IMR-90 (cell line): ENCODE measurements at regions not wholly inside any gene's neighbourhood (a gene's known extent, or its start where the extent isn't known, plus 50 kb on each side); places are given as distances from the start of the nearest gene placed in this dataset.

Source experiments
- ATAC-seq: fragments of 200-7000 bp; cut with Tn5 transposase; 2 replicates; pipeline ENCODE4 v1.9.1; 2020; ENCODE audit warnings: low read depth, mild to moderate bottlenecking, moderate library complexity
- BruUV-seq: library from RNA; stranded (reverse); fragments of 400-500 nt; replicated peaks from 2 replicates; lab custom pipeline; 2021; lab: Mats Ljungman, UMichigan
- CTCF ChIA-PET: fragments of 300-600 bp; formaldehyde crosslinking; extraction: SDS; loops from one replicate; lab custom pipeline; 2021; ENCODE audit warnings: antibody characterized with exemption; lab: Yijun Ruan, JAX
- POLR2A ChIA-PET: fragments of 300-600 bp; sonication (Branson Sonifier 250); formaldehyde crosslinking; loops from one replicate; lab custom pipeline; 2022; ENCODE audit warnings: antibody characterized with exemption; ENCODE audit not compliant: unreplicated experiment; lab: Charles Lee
- DNase-seq: peaks from one replicate; pipeline ENCODE4 v3.0.0; 2013
- H2AFZ ChIP-seq: replicated peaks from 2 replicates; pipeline ENCODE3; 2013; ENCODE audit warnings: low read length, mild to moderate bottlenecking; ENCODE audit not compliant: poor library complexity
- H2AK5ac ChIP-seq: 2 replicates; pipeline ENCODE4 v1.6.1; 2013; ENCODE audit warnings: low read depth, low read length, inconsistent platforms
- H2AK9ac ChIP-seq: replicated peaks from 2 replicates; pipeline ENCODE3; 2013; ENCODE audit warnings: mild to moderate bottlenecking, low read depth, low read length, moderate library complexity; ENCODE audit not compliant: poor library complexity
- H2BK120ac ChIP-seq: 2 replicates; pipeline ENCODE4 v1.6.1; 2013; ENCODE audit warnings: low read depth, low read length, inconsistent platforms
- H2BK15ac ChIP-seq: 3 replicates; pipeline ENCODE4 v1.6.1; 2013; ENCODE audit warnings: low read depth, low read length, inconsistent platforms
- H2BK20ac ChIP-seq: 2 replicates; pipeline ENCODE4 v1.6.1; 2013; ENCODE audit warnings: low read depth, mild to moderate bottlenecking, inconsistent platforms, low read length, moderate library complexity
- H2BK5ac ChIP-seq: 2 replicates; pipeline ENCODE4 v1.6.1; 2013; ENCODE audit warnings: mild to moderate bottlenecking, low read depth, low read length, inconsistent platforms; ENCODE audit not compliant: poor library complexity, severe bottlenecking
- H3K14ac ChIP-seq: replicated peaks from 2 replicates; pipeline ENCODE4 v1.6.1; 2013; ENCODE audit warnings: low read depth, low read length, inconsistent platforms
- H3K18ac ChIP-seq: 2 replicates; pipeline ENCODE4 v1.6.1; 2013; ENCODE audit warnings: low read depth, low read length, control low read depth
- H3K23ac ChIP-seq: 2 replicates; pipeline ENCODE4 v1.6.1; 2013; ENCODE audit warnings: low read depth, low read length, inconsistent platforms
- H3K27ac ChIP-seq: 2 replicates; pipeline ENCODE4 v1.5.1; 2013; ENCODE audit warnings: mild to moderate bottlenecking, control low read depth, low read length; ENCODE audit not compliant: insufficient read depth
- H3K27me3 ChIP-seq: 2 replicates; pipeline ENCODE4 v1.6.1; 2013; ENCODE audit warnings: low read length; ENCODE audit not compliant: control insufficient read depth, insufficient read depth
- H3K36me3 ChIP-seq: 2 replicates; pipeline ENCODE4 v1.6.1; 2013; ENCODE audit warnings: low read length, mixed read lengths; ENCODE audit not compliant: control insufficient read depth, insufficient read depth
- H3K4ac ChIP-seq: 2 replicates; pipeline ENCODE4 v1.6.1; 2013; ENCODE audit warnings: low read depth, low read length, inconsistent platforms
- H3K4me1 ChIP-seq: 2 replicates; pipeline ENCODE4 v1.6.1; 2013; ENCODE audit warnings: low read length, mixed read lengths; ENCODE audit not compliant: control insufficient read depth, insufficient read depth
- H3K4me2 ChIP-seq: 2 replicates; pipeline ENCODE4 v1.6.1; 2013; ENCODE audit warnings: low read depth, mild to moderate bottlenecking, control low read depth, low read length, moderate library complexity
- H3K4me3 ChIP-seq: 2 replicates; pipeline ENCODE4 v1.5.1; 2013; ENCODE audit warnings: low read depth, mild to moderate bottlenecking, control low read depth, low read length, moderate library complexity; ENCODE audit not compliant: insufficient read depth
- H3K56ac ChIP-seq: 2 replicates; pipeline ENCODE4 v1.6.1; 2013; ENCODE audit warnings: low read length, inconsistent platforms; ENCODE audit not compliant: insufficient read depth; ENCODE audit errors: extremely low read depth
- H3K79me1 ChIP-seq, 2 experiments: 2 replicates each; pipeline ENCODE4 v1.6.1; 2013; ENCODE audit warnings: low read length in 2 of 2, inconsistent platforms in 1 of 2, low read depth in 1 of 2
- H3K9ac ChIP-seq: 2 replicates; pipeline ENCODE4 v1.6.1; 2013; ENCODE audit warnings: low read depth, low read length, control low read depth
- H3K9me1 ChIP-seq: 2 replicates; pipeline ENCODE4 v1.6.1; 2013; ENCODE audit warnings: low read length, inconsistent platforms; ENCODE audit not compliant: insufficient read depth
- H3K9me3 ChIP-seq: 2 replicates; pipeline ENCODE4 v1.6.1; 2013; ENCODE audit warnings: low read length; ENCODE audit not compliant: control insufficient read depth, insufficient read depth
- H4K20me1 ChIP-seq: 2 replicates; pipeline ENCODE4 v1.6.1; 2013; ENCODE audit warnings: low read length, inconsistent platforms; ENCODE audit not compliant: insufficient read depth
- H4K5ac ChIP-seq: 2 replicates; pipeline ENCODE4 v1.6.1; 2013; ENCODE audit warnings: mild to moderate bottlenecking, low read depth, low read length, control low read depth
- H4K8ac ChIP-seq, 2 experiments: 2 replicates each; pipeline ENCODE4 v1.6.1; 2013; ENCODE audit warnings: low read depth in 2 of 2, low read length in 2 of 2, control low read depth in 1 of 2, inconsistent platforms in 1 of 2
- H4K91ac ChIP-seq: 2 replicates; pipeline ENCODE4 v1.6.1; 2013; ENCODE audit warnings: low read depth, low read length, inconsistent platforms; ENCODE audit not compliant: insufficient read depth
- NFE2L2 ChIP-seq: fragments of 150-350 bp; IDR thresholded peaks from 2 replicates; pipeline ENCODE4 v1.6.1; 2016; ENCODE audit warnings: low read depth, mild to moderate bottlenecking, low read length
- RAD21 ChIP-seq: IDR thresholded peaks from 2 replicates; pipeline ENCODE4 v1.6.1; 2012; ENCODE audit warnings: low read length, improper control_type of control experiment
- SMC3 ChIP-seq: fragments of 150-350 bp; IDR thresholded peaks from 2 replicates; pipeline ENCODE4 v1.6.1; 2016; ENCODE audit warnings: low read depth, mild to moderate bottlenecking, antibody characterized with exemption, low read length, moderate library complexity
- dilution Hi-C: fragments of 300-500 bp; cut with HindIII; formaldehyde crosslinking; loops from one replicate; pipeline ENCODE4 v1.14.3; 2018; ENCODE audit warnings: low sequenced_read_pairs; ENCODE audit not compliant: unreplicated experiment
- in situ Hi-C: fragments of 300-500 bp; cut with MboI; formaldehyde crosslinking; loops from 3 replicates; pipeline ENCODE4 v1.14.3; 2019; ENCODE audit warnings: low sequenced_read_pairs, inconsistent platforms, mixed read lengths
- intact Hi-C: fragments of 100-400 bp; cut with micrococcal nuclease; formaldehyde crosslinking; loops from 2 replicates; pipeline ENCODE4 v1.10.0; 2022
- TF ChIP-seq, protein P1 (sequence below): conservative IDR thresholded peaks from 2 replicates; pipeline ENCODE4 v1.5.1; 2012; ENCODE audit warnings: mild to moderate bottlenecking, low read depth, low read length, improper control_type of control experiment

DNA sequence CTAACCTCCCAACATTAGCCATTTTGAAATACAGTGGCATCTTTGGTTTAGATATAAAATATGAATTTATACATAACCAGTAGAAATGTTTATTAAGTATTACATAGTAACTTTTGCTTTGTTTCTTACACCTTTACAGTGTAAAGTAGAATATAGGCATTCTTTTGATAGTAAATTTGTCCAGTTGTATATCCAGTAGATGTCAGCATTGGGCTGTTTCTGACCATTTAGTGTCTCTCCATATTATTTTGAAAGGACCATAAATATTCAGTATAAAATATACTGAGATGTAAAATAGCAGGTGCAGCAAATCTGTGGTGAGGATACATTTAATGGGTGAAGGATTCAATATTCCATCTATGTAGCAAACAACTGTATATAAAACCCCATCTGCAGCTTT lies 115.8 kb upstream of the ZRANB2 start:
- Histone ChIP-seq H4K20me1 (no peaks in the 10 kb centered on the region), H2AFZ (no peak overlapping the region), H3K27ac (no peak overlapping the region), H4K91ac (no peak overlapping the region), H2BK5ac (no peak overlapping the region), H3K9ac (no peak overlapping the region), H2AK5ac (no peak overlapping the region), H3K56ac (no peak overlapping the region), H3K9me3 (no peaks in the 10 kb centered on the region), H3K4me3 (no peak overlapping the region), H3K4me2 (no peak overlapping the region), H3K18ac (no peak overlapping the region), H3K14ac (no peak overlapping the region), H4K5ac (no peak overlapping the region), H2BK120ac (no peak overlapping the region), H2BK20ac (no peak overlapping the region), H3K36me3 (no peaks in the 10 kb centered on the region), H4K8ac (no peak overlapping the region), H2BK15ac (no peak overlapping the region), H2AK9ac (no peak overlapping the region), H3K27me3 (no peaks in the 10 kb centered on the region), H3K23ac (no peak overlapping the region), H3K79me1 (no peaks in the 10 kb centered on the region), H3K9me1 (no peaks in the 10 kb centered on the region), H3K4me1 (no peaks in the 10 kb centered on the region), H3K4ac (no peak overlapping the region)
- no TSS peak for BruUV-seq
- ATAC-seq = peak; percentile 64; the same call in 1 of the 2 replicates
- ChIA-PET POLR2A (no interaction called here), CTCF (interaction anchor here (0.9 to 1.2 kb wide), 3 partner anchors 342 to 842 kb away, joined by 3 to 4 read pairs (median 3); no protein-coding TSS in a partner anchor)
- dilution Hi-C loops (no loop called here), intact Hi-C loops (loop anchor here (1.0 to 10.0 kb wide), 5 partner anchors 99 to 1086 kb away; partner anchors contain the start of gene NEGR1), in situ Hi-C loops (no loop called here)
- TF ChIP-seq NFE2L2 = no peak
- TF ChIP-seq SMC3 = peak; percentile 54
- TF ChIP-seq, protein P1, sequence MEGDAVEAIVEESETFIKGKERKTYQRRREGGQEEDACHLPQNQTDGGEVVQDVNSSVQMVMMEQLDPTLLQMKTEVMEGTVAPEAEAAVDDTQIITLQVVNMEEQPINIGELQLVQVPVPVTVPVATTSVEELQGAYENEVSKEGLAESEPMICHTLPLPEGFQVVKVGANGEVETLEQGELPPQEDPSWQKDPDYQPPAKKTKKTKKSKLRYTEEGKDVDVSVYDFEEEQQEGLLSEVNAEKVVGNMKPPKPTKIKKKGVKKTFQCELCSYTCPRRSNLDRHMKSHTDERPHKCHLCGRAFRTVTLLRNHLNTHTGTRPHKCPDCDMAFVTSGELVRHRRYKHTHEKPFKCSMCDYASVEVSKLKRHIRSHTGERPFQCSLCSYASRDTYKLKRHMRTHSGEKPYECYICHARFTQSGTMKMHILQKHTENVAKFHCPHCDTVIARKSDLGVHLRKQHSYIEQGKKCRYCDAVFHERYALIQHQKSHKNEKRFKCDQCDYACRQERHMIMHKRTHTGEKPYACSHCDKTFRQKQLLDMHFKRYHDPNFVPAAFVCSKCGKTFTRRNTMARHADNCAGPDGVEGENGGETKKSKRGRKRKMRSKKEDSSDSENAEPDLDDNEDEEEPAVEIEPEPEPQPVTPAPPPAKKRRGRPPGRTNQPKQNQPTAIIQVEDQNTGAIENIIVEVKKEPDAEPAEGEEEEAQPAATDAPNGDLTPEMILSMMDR = peak; percentile 60
- TF ChIP-seq RAD21 = peak; percentile 74
- peak; percentile 25 for DNase-seq
